Mesenchymal stem cell (in vitro differentiated cells and primary cell): ENCODE measurements at regions not wholly inside any gene's neighbourhood (a gene's known extent, or its start where the extent isn't known, plus 50 kb on each side); places are given as distances from the start of the nearest gene placed in this dataset.

Experiments
- DNase-seq: peaks from one replicate; pipeline ENCODE4 v3.0.0-alpha.2; 2013
- H2AFZ ChIP-seq: one replicate; pipeline ENCODE4 v1.6.1; 2013; ENCODE audit warnings: low read depth, mild to moderate bottlenecking, control low read depth, inconsistent platforms, low read length, moderate library complexity
- H2AK5ac ChIP-seq: 2 replicates; pipeline ENCODE4 v1.6.1; 2013; ENCODE audit warnings: low read length, moderate library complexity, mild to moderate bottlenecking, inconsistent platforms; ENCODE audit not compliant: severe bottlenecking
- H2BK120ac ChIP-seq: one replicate; pipeline ENCODE4 v1.6.1; 2013; ENCODE audit warnings: low read depth, mild to moderate bottlenecking, inconsistent platforms, low read length, moderate library complexity
- H2BK12ac ChIP-seq, 2 experiments: one replicate each; pipeline ENCODE4 v1.6.1; 2013; ENCODE audit warnings: inconsistent platforms in 2 of 2, low read length in 2 of 2, mild to moderate bottlenecking in 2 of 2, moderate library complexity in 2 of 2, control low read depth in 1 of 2
- H2BK15ac ChIP-seq: one replicate; pipeline ENCODE4 v1.6.1; 2013; ENCODE audit warnings: mild to moderate bottlenecking, low read depth, inconsistent platforms; ENCODE audit not compliant: poor library complexity, severe bottlenecking
- H2BK5ac ChIP-seq: 2 replicates; pipeline ENCODE4 v1.6.1; 2013; ENCODE audit warnings: low read depth, mild to moderate bottlenecking, low read length, control low read depth, inconsistent platforms; ENCODE audit not compliant: poor library complexity, severe bottlenecking
- H3K14ac ChIP-seq, 2 experiments: one replicate each; pipeline ENCODE4 v1.6.1; 2013; ENCODE audit warnings: inconsistent platforms in 2 of 2, low read length in 2 of 2, control low read depth in 1 of 2, mild to moderate bottlenecking in 1 of 2, moderate library complexity in 1 of 2
- H3K18ac ChIP-seq, 2 experiments: one replicate each; pipeline ENCODE4 v1.6.1; 2013; ENCODE audit warnings: inconsistent platforms in 2 of 2, low read length in 2 of 2, control low read depth in 1 of 2, low read depth in 1 of 2, mild to moderate bottlenecking in 1 of 2
- H3K23ac ChIP-seq, 2 experiments: one replicate each; pipeline ENCODE4 v1.6.1; 2013; ENCODE audit warnings: inconsistent platforms in 2 of 2, low read length in 2 of 2, mild to moderate bottlenecking in 2 of 2, moderate library complexity in 2 of 2, control low read depth in 1 of 2
- H3K27ac ChIP-seq: 2 replicates; pipeline ENCODE4 v1.5.1; 2013; ENCODE audit warnings: mild to moderate bottlenecking, moderate library complexity, low read length, control low read depth, inconsistent platforms; ENCODE audit not compliant: poor library complexity, severe bottlenecking
- H3K27me3 ChIP-seq, 2 experiments: 2 replicates each; pipeline versions ENCODE4 v1.6.1 to v1.7.0; 2013; ENCODE audit warnings: low read length in 2 of 2, mild to moderate bottlenecking in 2 of 2, moderate library complexity in 2 of 2, control low read depth in 1 of 2, inconsistent platforms in 1 of 2; ENCODE audit not compliant: control insufficient read depth in 1 of 2, insufficient read depth in 1 of 2
- H3K36me3 ChIP-seq, 2 experiments: 2 replicates each; pipeline versions ENCODE4 v1.6.1 to v1.7.0; 2013; ENCODE audit warnings: low read length in 2 of 2, control low read depth in 1 of 2, inconsistent platforms in 1 of 2, low read depth in 1 of 2, mild to moderate bottlenecking in 1 of 2; ENCODE audit not compliant: insufficient read depth in 2 of 2, control insufficient read depth in 1 of 2
- H3K4ac ChIP-seq, 2 experiments: one replicate each; pipeline ENCODE4 v1.6.1; 2013; ENCODE audit warnings: inconsistent platforms in 2 of 2, low read length in 2 of 2, mild to moderate bottlenecking in 2 of 2, moderate library complexity in 2 of 2, control low read depth in 1 of 2, low read depth in 1 of 2
- H3K4me1 ChIP-seq: 2 replicates; pipeline ENCODE4 v1.6.1; 2013; ENCODE audit warnings: low read depth, low read length, control low read depth; ENCODE audit not compliant: control insufficient read depth, insufficient read depth
- H3K4me2 ChIP-seq: 2 replicates; pipeline ENCODE4 v1.6.1; 2013; ENCODE audit warnings: low read length, mild to moderate bottlenecking, inconsistent platforms; ENCODE audit not compliant: poor library complexity, severe bottlenecking
- H3K4me3 ChIP-seq, 2 experiments: 2 replicates each; pipeline versions ENCODE4 v1.5.1 to v1.7.0; 2013; ENCODE audit warnings: low read length in 2 of 2, mild to moderate bottlenecking in 2 of 2, control low read depth in 1 of 2, low read depth in 1 of 2; ENCODE audit not compliant: insufficient read depth in 1 of 2
- H3K79me1 ChIP-seq: replicated peaks from 2 replicates; pipeline ENCODE4 v1.6.1; 2013; ENCODE audit warnings: mild to moderate bottlenecking, control low read depth, low read length, inconsistent platforms; ENCODE audit not compliant: poor library complexity, severe bottlenecking
- H3K9ac ChIP-seq: 2 replicates; pipeline ENCODE4 v1.7.0; 2013; ENCODE audit warnings: mild to moderate bottlenecking, low read length, moderate library complexity
- H3K9me3 ChIP-seq: 2 replicates; pipeline ENCODE4 v1.7.0; 2013; ENCODE audit warnings: mild to moderate bottlenecking, low read length; ENCODE audit not compliant: control insufficient read depth
- H4K8ac ChIP-seq: one replicate; pipeline ENCODE4 v1.6.1; 2013; ENCODE audit warnings: inconsistent platforms, mild to moderate bottlenecking, low read length, moderate library complexity
- H4K91ac ChIP-seq: one replicate; pipeline ENCODE4 v1.6.1; 2013; ENCODE audit warnings: mild to moderate bottlenecking, low read length, inconsistent platforms
- WGBS: methylation state at CpG from one replicate; pipeline ENCODE4 v1.1.7; 2013; ENCODE audit warnings: mixed read lengths; 5-methylcytosine and 5-hydroxymethylcytosine counted together

- no peak overlapping the region for H3K18ac ChIP-seq
- no peaks in the 10 kb centered on the region for H3K9me3 ChIP-seq
- H2BK5ac ChIP-seq, result no peak overlapping the region
- H4K91ac ChIP-seq, result no peak overlapping the region
- H3K4me1 ChIP-seq, result no peaks in the 10 kb centered on the region
- H3K23ac ChIP-seq, result no peak overlapping the region
- H2BK120ac ChIP-seq, result no peak overlapping the region
- H3K27me3 ChIP-seq, result no peaks in the 10 kb centered on the region
- WGBS, result 64% methylated on average over 2 of the region's 2 CpGs
- no peak overlapping the region for H2BK12ac ChIP-seq
- DNase-seq, result no peak
- H2AK5ac ChIP-seq, result no peak overlapping the region
- H3K4me2 ChIP-seq, result no peak overlapping the region
- no peak overlapping the region for H3K9ac ChIP-seq
- no peaks in the 10 kb centered on the region for H3K79me1 ChIP-seq
- no peak overlapping the region for H4K8ac ChIP-seq
- H2AFZ ChIP-seq, result no peak overlapping the region
- no peak overlapping the region for H3K14ac ChIP-seq
- H2BK15ac ChIP-seq, result no peak overlapping the region
- no peaks in the 10 kb centered on the region for H3K36me3 ChIP-seq
- H3K4me3 ChIP-seq, result no peak overlapping the region
- no peak overlapping the region for H3K4ac ChIP-seq
- H3K27ac ChIP-seq, result no peak overlapping the region
Observed at GRCh38 chr5:89615839-89616518, 733.0 kb upstream of the MEF2C start.

DNA sequence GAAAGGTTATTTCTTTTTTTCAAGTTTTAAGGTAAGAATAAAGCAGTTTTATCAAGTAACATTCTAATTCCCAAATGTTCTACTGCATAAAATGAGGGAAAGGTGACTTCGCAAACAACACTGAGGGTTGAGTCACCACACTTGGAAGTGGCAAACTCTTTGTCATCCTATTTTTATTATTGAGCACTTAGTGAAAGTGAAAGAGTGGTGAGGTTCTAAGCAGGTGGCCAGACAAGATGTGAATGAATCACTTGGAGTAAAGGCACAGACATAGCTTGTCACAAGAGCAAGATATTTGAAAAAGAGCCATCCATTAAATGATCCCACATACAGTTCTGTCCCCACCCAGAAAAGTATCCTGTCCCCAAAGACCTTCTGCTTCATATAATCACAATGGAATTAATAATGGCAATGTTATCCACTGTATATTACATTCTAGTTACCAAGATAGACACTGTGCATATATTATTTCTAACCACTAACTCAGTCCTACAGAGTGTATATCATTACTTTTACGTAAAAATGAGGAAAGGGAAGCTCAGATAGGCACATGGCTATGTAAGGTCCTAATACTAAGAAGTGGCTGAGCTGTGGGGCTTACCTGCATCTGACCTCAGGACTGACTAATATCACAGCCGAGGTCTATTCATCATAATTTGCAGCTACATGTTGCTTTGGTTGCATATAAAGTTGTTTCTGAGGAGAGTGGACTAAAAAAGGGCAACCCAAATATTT, 730.4 kb upstream of the MEF2C start:
- no peak overlapping the region for H3K14ac ChIP-seq
- no peak overlapping the region for H2AFZ ChIP-seq
- 90% methylated on average over 3 of the region's 3 CpGs for WGBS
- no peaks in the 10 kb centered on the region for H3K4me1 ChIP-seq
- no peak overlapping the region for H3K9ac ChIP-seq
- H3K4me2 ChIP-seq, result no peak overlapping the region
- H3K4me3 ChIP-seq, result no peak overlapping the region
- no peak overlapping the region for H4K8ac ChIP-seq
- H3K36me3 ChIP-seq, result no peaks in the 10 kb centered on the region
- H2AK5ac ChIP-seq, result no peak overlapping the region
- no peak overlapping the region for H2BK12ac ChIP-seq
- no peak overlapping the region for H3K27ac ChIP-seq
- H3K79me1 ChIP-seq, result no peaks in the 10 kb centered on the region
- H3K4ac ChIP-seq, result no peak overlapping the region
- H2BK5ac ChIP-seq, result no peak overlapping the region
- H3K23ac ChIP-seq, result no peak overlapping the region
- H3K27me3 ChIP-seq, result no peaks in the 10 kb centered on the region
- H3K9me3 ChIP-seq, result no peaks in the 10 kb centered on the region
- no peak overlapping the region for H2BK15ac ChIP-seq
- DNase-seq, result no peak
- H4K91ac ChIP-seq, result no peak overlapping the region
- no peak overlapping the region for H3K18ac ChIP-seq
- H2BK120ac ChIP-seq, result no peak overlapping the region

- H3K9me3 ChIP-seq, result no peaks in the 10 kb centered on the region
- H2BK120ac ChIP-seq, result no peak overlapping the region
Observed at GRCh38 chr5:89606939-89607534, 724.1 kb upstream of the MEF2C start.

DNA sequence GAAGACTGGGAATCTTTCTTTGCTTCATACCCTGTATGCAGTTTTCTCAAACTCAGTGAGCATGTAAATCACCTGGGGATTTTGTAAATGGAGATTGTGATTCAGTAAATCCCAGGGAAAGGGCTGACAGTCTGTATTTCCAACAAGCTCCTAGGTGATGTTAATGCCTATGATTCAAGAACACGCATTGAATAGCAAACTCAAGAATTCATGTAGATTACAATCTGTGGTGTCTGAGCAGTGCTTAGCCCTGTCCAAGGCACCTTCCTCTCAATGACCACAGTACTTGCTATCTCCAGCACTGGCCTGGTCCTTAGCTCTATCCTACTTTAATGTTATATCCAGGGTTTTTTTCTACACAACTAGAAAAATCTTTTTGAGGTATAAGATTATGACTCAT, 721.4 kb upstream of the MEF2C start:
- H3K4me1 ChIP-seq, result no peaks in the 10 kb centered on the region
- H2BK12ac ChIP-seq, result no peak overlapping the region
- no peak overlapping the region for H2BK5ac ChIP-seq
- H3K4me2 ChIP-seq, result no peak overlapping the region
- H3K27ac ChIP-seq, result no peak overlapping the region
- no peak for DNase-seq
- no peaks in the 10 kb centered on the region for H3K9me3 ChIP-seq
- H3K23ac ChIP-seq, result no peak overlapping the region
- H3K79me1 ChIP-seq, result no peaks in the 10 kb centered on the region
- no peak overlapping the region for H3K18ac ChIP-seq
- no peak overlapping the region for H4K91ac ChIP-seq
- peak overlapping the region in 1 of 2 experiments; percentile 55 for H3K14ac ChIP-seq
- no peak overlapping the region for H2BK15ac ChIP-seq
- no peak overlapping the region for H4K8ac ChIP-seq
- H3K9ac ChIP-seq, result no peak overlapping the region
- H2BK120ac ChIP-seq, result no peak overlapping the region
- H3K27me3 ChIP-seq, result no peaks in the 10 kb centered on the region
- H2AK5ac ChIP-seq, result no peak overlapping the region
- H3K4ac ChIP-seq, result no peak overlapping the region
- H2AFZ ChIP-seq, result no peak overlapping the region
- H3K36me3 ChIP-seq, result no peaks in the 10 kb centered on the region
- 100% methylated on average over 1 of the region's 1 CpG for WGBS
- no peak overlapping the region for H3K4me3 ChIP-seq

More at GRCh38 chr5:89606939-89607534, 724.1 kb upstream of the MEF2C start:
- Histone ChIP-seq H3K4me3 (no peak overlapping the region), H2BK15ac (no peak overlapping the region), H2AFZ (no peak overlapping the region), H3K14ac (no peak overlapping the region), H4K8ac (no peak overlapping the region), H2BK5ac (no peak overlapping the region), H3K23ac (no peak overlapping the region), H3K4me1 (no peaks in the 10 kb centered on the region), H3K18ac (no peak overlapping the region), H3K27ac (no peak overlapping the region), H3K27me3 (no peaks in the 10 kb centered on the region), H3K79me1 (no peaks in the 10 kb centered on the region), H4K91ac (no peak overlapping the region), H2AK5ac (no peak overlapping the region), H2BK12ac (no peak overlapping the region), H3K4ac (no peak overlapping the region), H3K36me3 (no peaks in the 10 kb centered on the region), H3K4me2 (no peak overlapping the region), H3K9ac (no peak overlapping the region)
- no peak for DNase-seq
- WGBS, result 63% methylated on average over 3 of the region's 4 CpGs
